Ovary (tissue), 7 donors: ENCODE measurements at regions not wholly inside any gene's neighbourhood (a gene's known extent, or its start where the extent isn't known, plus 50 kb on each side); places are given as distances from the start of the nearest gene placed in this dataset.

Experiments used
- DNase-seq, 5 donors: peaks; one replicate each; pipeline ENCODE4 v3.0.0-alpha.2; 2019 to 2020
- H3K27ac ChIP-seq, 2 donors: fragments of 200-600 bp; one replicate each; pipeline versions ENCODE4 v1.5.1 to v1.8.0; 2019 to 2022
- H3K27me3 ChIP-seq: fragments of 200-600 bp; one replicate; pipeline ENCODE4 v1.8.0; 2022
- H3K36me3 ChIP-seq: fragments of 200-600 bp; sonication (generic); one replicate; pipeline ENCODE4 v1.5.1; 2019
- H3K4me1 ChIP-seq: one replicate; pipeline ENCODE4 v1.8.1; 2013; ENCODE audit warnings: mild to moderate bottlenecking, moderate library complexity; ENCODE audit not compliant: insufficient read depth
- H3K4me3 ChIP-seq: fragments of 200-600 bp; sonication (generic); one replicate; pipeline ENCODE4 v1.5.1; 2017
- H3K9me3 ChIP-seq, 2 donors: fragments of 200-600 bp in 1 of 2; sonication (generic) in 1 of 2; one replicate each; pipeline versions ENCODE4 v1.5.1 to v1.8.1; 2013 to 2019; ENCODE audit warnings: mild to moderate bottlenecking in 1 of 2, moderate library complexity in 1 of 2
- CTCF ChIP-seq, 3 donors: fragments of 450-650 bp in 2 of 3; fragments of 200-600 bp in 1 of 3; IDR thresholded peaks; one replicate each; pipeline versions ENCODE4 v1.5.1 to v1.8.0; 2016 to 2022; ENCODE audit warnings: antibody characterized with exemption in 3 of 3, mild to moderate bottlenecking in 1 of 3
- EP300 ChIP-seq: sonication (generic); formaldehyde crosslinking; IDR thresholded peaks from one replicate; pipeline ENCODE4 v1.6.1; 2017; ENCODE audit warnings: antibody characterized with exemption
- POLR2A ChIP-seq: fragments of 450-650 bp; IDR thresholded peaks from one replicate; pipeline ENCODE4 v1.6.1; 2017; ENCODE audit warnings: antibody characterized with exemption, mild to moderate bottlenecking, moderate library complexity
- WGBS, 3 donors: extraction: QIAGEN DNeasy Blood & Tissue Kit in 1 of 3; methylation state at CpG; one replicate each; pipeline versions ENCODE4 v1.1.5 to v1.1.7; 2013 to 2017; 5-methylcytosine and 5-hydroxymethylcytosine counted together
- intact Hi-C, 4 donors: fragments of 100-400 bp; cut with DNase I; formaldehyde crosslinking; loops; one replicate each; pipeline versions ENCODE4 v1.11.0 to v1.15.1; 2022 to 2023
- donor health status: DM: no; HTN: no; CAD: no; lungs with moderate emphysema.
- donor health status: DM: no; HTN: no; CAD: no.
- donor health status: Bipolar disorder and iron deficiency.
- donor health status: DM: no; HTN: no; CAD: no.
- donor health status: DM: yes; HTN: yes; CAD: no.

- no peak for DNase-seq
- 77 to 84% (median 80%) methylated on average over 3 of the region's 3 CpGs for WGBS, 3 donors
- intact Hi-C loops: no loop called here
Observed at GRCh38 chr13:34371645-34372395, 553.9 kb downstream of the RFC3 start.

GRCh38 chr13:34372581-34372980, 554.6 kb downstream of the RFC3 start:
- no peak for DNase-seq
- Histone ChIP-seq H3K36me3 (no peaks in the 10 kb centered on the region), H3K4me3 (no peak overlapping the region), H3K9me3 (no peaks in the 10 kb centered on the region), H3K27ac (no peak overlapping the region), H3K4me1 (no peaks in the 10 kb centered on the region), H3K27me3 (no peaks in the 10 kb centered on the region)
- 76 to 90% (median 81%) methylated on average over 4 of the region's 4 CpGs for WGBS, 3 donors
- TF ChIP-seq EP300: no peak
- TF ChIP-seq POLR2A: no peak
- no peak for TF ChIP-seq CTCF (IDR thresholded peaks at IDR 0.05)
- intact Hi-C loops: no loop called here

More at GRCh38 chr13:34371645-34372395, 553.9 kb downstream of the RFC3 start:
- Histone ChIP-seq H3K4me1 (no peaks in the 10 kb centered on the region), H3K27ac (no peak overlapping the region), H3K27me3 (no peaks in the 10 kb centered on the region), H3K4me3 (no peak overlapping the region), H3K36me3 (no peaks in the 10 kb centered on the region), H3K9me3 (no peaks in the 10 kb centered on the region)
- TF ChIP-seq POLR2A (no peak), EP300 (no peak), CTCF (IDR thresholded peaks at IDR 0.05) (no peak)

- DNase-seq: no peak
- no peak overlapping the region for H3K27ac ChIP-seq
- no peaks in the 10 kb centered on the region for H3K4me1 ChIP-seq
- no peak for TF ChIP-seq POLR2A
- TF ChIP-seq CTCF (IDR thresholded peaks at IDR 0.05): no peak
- TF ChIP-seq EP300: no peak
- H3K36me3 ChIP-seq: no peaks in the 10 kb centered on the region
- intact Hi-C loops: no loop called here
- no peak overlapping the region for H3K4me3 ChIP-seq
- no peaks in the 10 kb centered on the region for H3K27me3 ChIP-seq
- H3K9me3 ChIP-seq: peaks cover 0 to 3% of the 10 kb centered on the region in 2 donors
Observed at GRCh38 chr13:34376483-34376882, 558.5 kb downstream of the RFC3 start.

- TF ChIP-seq POLR2A (no peak), EP300 (no peak), CTCF (IDR thresholded peaks at IDR 0.05) (no peak)
- DNase-seq: no peak
- H3K4me1 ChIP-seq: no peaks in the 10 kb centered on the region
- intact Hi-C loops: no loop called here
- H3K4me3 ChIP-seq: no peak overlapping the region
- peaks cover 0 to 3% of the 10 kb centered on the region in 2 donors for H3K9me3 ChIP-seq
- H3K27ac ChIP-seq: no peak overlapping the region
- WGBS, 3 donors: 81 to 87% (median 84%) methylated on average over 6 of the region's 6 CpGs
- no peaks in the 10 kb centered on the region for H3K36me3 ChIP-seq
- no peaks in the 10 kb centered on the region for H3K27me3 ChIP-seq
Observed at GRCh38 chr13:34381228-34381627, 560.8 kb upstream of the NBEA start.
